ENCODE measurements at regions not wholly inside any gene's neighbourhood (a gene's known extent, or its start where the extent isn't known, plus 50 kb on each side); places are given as distances from the start of the nearest gene placed in this dataset.

GRCh38 chr5:103358305-103358995, 99.9 kb downstream of the MACIR start:
- H3K9ac ChIP-seq (ENCODE audit: low read length): no peak overlapping the region
- no peak overlapping the region for H3K4me3 ChIP-seq (ENCODE audit: low read length)
- peaks cover 6% of the 10 kb centered on the region for H3K4me1 ChIP-seq (ENCODE audit: control insufficient read depth, insufficient read depth, low read length)
- H3K27me3 ChIP-seq (replicated peaks; ENCODE audit: control insufficient read depth, insufficient read depth, low read length): no peaks in the 10 kb centered on the region
- no peaks in the 10 kb centered on the region for H3K9me3 ChIP-seq (ENCODE audit: control insufficient read depth, low read length)
- no peaks in the 10 kb centered on the region for H3K36me3 ChIP-seq (ENCODE audit: control insufficient read depth, insufficient read depth, low read length, severe bottlenecking)
- DNase-seq (ENCODE audit: low read depth): no peak

GRCh38 chr5:103357636-103358035, 99.1 kb downstream of the MACIR start:
- no peak for DNase-seq (ENCODE audit: low read depth)
- H3K4me3 ChIP-seq (ENCODE audit: low read length): no peak overlapping the region
- peaks cover 6% of the 10 kb centered on the region for H3K4me1 ChIP-seq (ENCODE audit: control insufficient read depth, insufficient read depth, low read length)
- H3K36me3 ChIP-seq (ENCODE audit: control insufficient read depth, insufficient read depth, low read length, severe bottlenecking): no peaks in the 10 kb centered on the region
- H3K9ac ChIP-seq (ENCODE audit: low read length): no peak overlapping the region
- H3K27me3 ChIP-seq (replicated peaks; ENCODE audit: control insufficient read depth, insufficient read depth, low read length): no peaks in the 10 kb centered on the region
- H3K9me3 ChIP-seq (ENCODE audit: control insufficient read depth, low read length): no peaks in the 10 kb centered on the region

GRCh38 chr5:103356350-103357091, 98.0 kb downstream of the MACIR start:
- DNase-seq (ENCODE audit: low read depth): no peak
- no peaks in the 10 kb centered on the region for H3K36me3 ChIP-seq (ENCODE audit: control insufficient read depth, insufficient read depth, low read length, severe bottlenecking)
- peaks cover 6% of the 10 kb centered on the region for H3K4me1 ChIP-seq (ENCODE audit: control insufficient read depth, insufficient read depth, low read length)
- no peaks in the 10 kb centered on the region for H3K9me3 ChIP-seq (ENCODE audit: control insufficient read depth, low read length)
- no peaks in the 10 kb centered on the region for H3K27me3 ChIP-seq (replicated peaks; ENCODE audit: control insufficient read depth, insufficient read depth, low read length)
- H3K4me3 ChIP-seq (ENCODE audit: low read length): no peak overlapping the region
- no peak overlapping the region for H3K9ac ChIP-seq (ENCODE audit: low read length)

- Histone ChIP-seq H3K9me3 (ENCODE audit: control insufficient read depth, low read length) (no peaks in the 10 kb centered on the region), H3K9ac (ENCODE audit: low read length) (no peak overlapping the region), H3K27me3 (replicated peaks; ENCODE audit: control insufficient read depth, insufficient read depth, low read length) (no peaks in the 10 kb centered on the region), H3K4me3 (ENCODE audit: low read length) (no peak overlapping the region), H3K4me1 (ENCODE audit: control insufficient read depth, insufficient read depth, low read length) (peaks cover 6% of the 10 kb centered on the region), H3K36me3 (ENCODE audit: control insufficient read depth, insufficient read depth, low read length, severe bottlenecking) (no peaks in the 10 kb centered on the region)
- DNase-seq (ENCODE audit: low read depth): no peak
Observed at GRCh38 chr5:103355579-103355978, 97.0 kb downstream of the MACIR start.

GRCh38 chr5:103354446-103354845, 95.9 kb downstream of the MACIR start:
- Histone ChIP-seq H3K36me3 (ENCODE audit: control insufficient read depth, insufficient read depth, low read length, severe bottlenecking) (no peaks in the 10 kb centered on the region), H3K4me1 (ENCODE audit: control insufficient read depth, insufficient read depth, low read length) (peaks cover 6% of the 10 kb centered on the region), H3K4me3 (ENCODE audit: low read length) (no peak overlapping the region), H3K9me3 (ENCODE audit: control insufficient read depth, low read length) (no peaks in the 10 kb centered on the region), H3K9ac (ENCODE audit: low read length) (no peak overlapping the region), H3K27me3 (replicated peaks; ENCODE audit: control insufficient read depth, insufficient read depth, low read length) (no peaks in the 10 kb centered on the region)
- DNase-seq (ENCODE audit: low read depth): no peak

GRCh38 chr5:103353581-103353980, 95.0 kb downstream of the MACIR start:
- Histone ChIP-seq H3K9me3 (ENCODE audit: control insufficient read depth, low read length) (no peaks in the 10 kb centered on the region), H3K9ac (ENCODE audit: low read length) (no peak overlapping the region), H3K27me3 (replicated peaks; ENCODE audit: control insufficient read depth, insufficient read depth, low read length) (no peaks in the 10 kb centered on the region), H3K36me3 (ENCODE audit: control insufficient read depth, insufficient read depth, low read length, severe bottlenecking) (no peaks in the 10 kb centered on the region), H3K4me3 (ENCODE audit: low read length) (no peak overlapping the region), H3K4me1 (ENCODE audit: control insufficient read depth, insufficient read depth, low read length) (peaks cover 6% of the 10 kb centered on the region)
- DNase-seq (ENCODE audit: low read depth): no peak

GRCh38 chr5:103347716-103348423, 89.3 kb downstream of the MACIR start:
- H3K4me3 ChIP-seq (ENCODE audit: low read length): no peak overlapping the region
- H3K4me1 ChIP-seq (ENCODE audit: control insufficient read depth, insufficient read depth, low read length): no peaks in the 10 kb centered on the region
- H3K9me3 ChIP-seq (ENCODE audit: control insufficient read depth, low read length): no peaks in the 10 kb centered on the region
- DNase-seq (ENCODE audit: low read depth): peak; percentile 7
- H3K27me3 ChIP-seq (replicated peaks; ENCODE audit: control insufficient read depth, insufficient read depth, low read length): no peaks in the 10 kb centered on the region
- H3K9ac ChIP-seq (ENCODE audit: low read length): no peak overlapping the region
- H3K36me3 ChIP-seq (ENCODE audit: control insufficient read depth, insufficient read depth, low read length, severe bottlenecking): no peaks in the 10 kb centered on the region

- no peak overlapping the region for H3K9ac ChIP-seq (ENCODE audit: low read length)
- H3K4me3 ChIP-seq (ENCODE audit: low read length): no peak overlapping the region
- no peaks in the 10 kb centered on the region for H3K4me1 ChIP-seq (ENCODE audit: control insufficient read depth, insufficient read depth, low read length)
- peaks cover 13% of the 10 kb centered on the region for H3K9me3 ChIP-seq (ENCODE audit: control insufficient read depth, low read length)
- no peaks in the 10 kb centered on the region for H3K27me3 ChIP-seq (replicated peaks; ENCODE audit: control insufficient read depth, insufficient read depth, low read length)
- no peak for DNase-seq (ENCODE audit: low read depth)
- H3K36me3 ChIP-seq (ENCODE audit: control insufficient read depth, insufficient read depth, low read length, severe bottlenecking): no peaks in the 10 kb centered on the region
Observed at GRCh38 chr5:103346162-103346748, 87.7 kb downstream of the MACIR start.

- H3K9me3 ChIP-seq (ENCODE audit: control insufficient read depth, low read length): peaks cover 13% of the 10 kb centered on the region
- H3K36me3 ChIP-seq (ENCODE audit: control insufficient read depth, insufficient read depth, low read length, severe bottlenecking): no peaks in the 10 kb centered on the region
- no peaks in the 10 kb centered on the region for H3K27me3 ChIP-seq (replicated peaks; ENCODE audit: control insufficient read depth, insufficient read depth, low read length)
- H3K4me3 ChIP-seq (ENCODE audit: low read length): no peak overlapping the region
- H3K4me1 ChIP-seq (ENCODE audit: control insufficient read depth, insufficient read depth, low read length): no peaks in the 10 kb centered on the region
- H3K9ac ChIP-seq (ENCODE audit: low read length): no peak overlapping the region
- no peak for DNase-seq (ENCODE audit: low read depth)
Observed at GRCh38 chr5:103345461-103345860, 86.9 kb downstream of the MACIR start.

- Histone ChIP-seq H3K27me3 (replicated peaks; ENCODE audit: control insufficient read depth, insufficient read depth, low read length) (no peaks in the 10 kb centered on the region), H3K4me1 (ENCODE audit: control insufficient read depth, insufficient read depth, low read length) (no peaks in the 10 kb centered on the region), H3K9ac (ENCODE audit: low read length) (no peak overlapping the region), H3K36me3 (ENCODE audit: control insufficient read depth, insufficient read depth, low read length, severe bottlenecking) (no peaks in the 10 kb centered on the region), H3K9me3 (ENCODE audit: control insufficient read depth, low read length) (peaks cover 13% of the 10 kb centered on the region), H3K4me3 (ENCODE audit: low read length) (no peak overlapping the region)
- no peak for DNase-seq (ENCODE audit: low read depth)
Observed at GRCh38 chr5:103340717-103341388, 82.3 kb downstream of the MACIR start.

GRCh38 chr5:103340132-103340531, 81.6 kb downstream of the MACIR start:
- Histone ChIP-seq H3K36me3 (ENCODE audit: control insufficient read depth, insufficient read depth, low read length, severe bottlenecking) (no peaks in the 10 kb centered on the region), H3K4me1 (ENCODE audit: control insufficient read depth, insufficient read depth, low read length) (no peaks in the 10 kb centered on the region), H3K9ac (ENCODE audit: low read length) (no peak overlapping the region)

More at GRCh38 chr5:103340132-103340531, 81.6 kb downstream of the MACIR start:
- Histone ChIP-seq H3K9me3 (ENCODE audit: control insufficient read depth, low read length) (peaks cover 13% of the 10 kb centered on the region), H3K27me3 (replicated peaks; ENCODE audit: control insufficient read depth, insufficient read depth, low read length) (no peaks in the 10 kb centered on the region), H3K4me3 (ENCODE audit: low read length) (no peak overlapping the region)
- no peak for DNase-seq (ENCODE audit: low read depth)

Measured in adipocyte (in vitro differentiated cells).